MM.1S (cell line): ENCODE measurements at regions not wholly inside any gene's neighbourhood (a gene's known extent, or its start where the extent isn't known, plus 50 kb on each side); places are given as distances from the start of the nearest gene placed in this dataset.

ENCODE experiments used
- CTCF ChIP-seq: fragments of 300-600 bp; sonication (generic); IDR thresholded peaks from 2 replicates; pipeline ENCODE4 v1.5.1; 2016; ENCODE audit warnings: antibody characterized with exemption, low read length, mixed read lengths
- EZH2 ChIP-seq: fragments of 300-600 bp; sonication (generic); optimal IDR thresholded peaks from 2 replicates; pipeline ENCODE3; 2017; ENCODE audit warnings: low read depth, mild to moderate bottlenecking, antibody characterized with exemption, low read length, mixed read lengths

- TF ChIP-seq EZH2 (no peak), CTCF (no peak)
Observed at GRCh38 chr10:117677239-117677638, 134.7 kb downstream of the EMX2 start.
